GM23248 (cell line): ENCODE measurements at regions not wholly inside any gene's neighbourhood (a gene's known extent, or its start where the extent isn't known, plus 50 kb on each side); places are given as distances from the start of the nearest gene placed in this dataset.

ENCODE experiments used
- DNase-seq: peaks from one replicate; pipeline ENCODE4 v3.0.0-alpha.2; 2015
- H2AFZ ChIP-seq: fragments of 200-600 bp; sonication (generic); 2 replicates; pipeline ENCODE4 v1.6.1; 2016; ENCODE audit warnings: antibody characterized with exemption
- H3F3A ChIP-seq: fragments of 200-600 bp; sonication (generic); 2 replicates; pipeline ENCODE4 v1.6.1; 2016; ENCODE audit warnings: mild to moderate bottlenecking, antibody characterized with exemption, mixed run types; ENCODE audit not compliant: insufficient read depth
- H3K27ac ChIP-seq: fragments of 200-600 bp; sonication (generic); 2 replicates; pipeline ENCODE4 v1.5.1; 2016; ENCODE audit warnings: mild to moderate bottlenecking
- H3K27me3 ChIP-seq: fragments of 200-600 bp; sonication (generic); replicated peaks from 2 replicates; pipeline ENCODE4 v1.6.1; 2016; ENCODE audit warnings: mild to moderate bottlenecking; ENCODE audit not compliant: insufficient read depth
- H3K36me3 ChIP-seq: fragments of 200-600 bp; sonication (generic); 2 replicates; pipeline ENCODE4 v1.6.1; 2016; ENCODE audit warnings: low read depth, mild to moderate bottlenecking
- H3K4me1 ChIP-seq: fragments of 200-600 bp; sonication (generic); 2 replicates; pipeline ENCODE4 v1.6.1; 2016; ENCODE audit warnings: mild to moderate bottlenecking; ENCODE audit not compliant: insufficient read depth
- H3K4me2 ChIP-seq: fragments of 200-600 bp; sonication (generic); one replicate; pipeline ENCODE4 v1.6.1; 2016; ENCODE audit warnings: mild to moderate bottlenecking; ENCODE audit not compliant: unreplicated experiment
- H3K4me3 ChIP-seq: fragments of 200-600 bp; sonication (generic); 2 replicates; pipeline ENCODE4 v1.5.1; 2016; ENCODE audit warnings: mild to moderate bottlenecking
- H3K79me2 ChIP-seq: fragments of 200-600 bp; sonication (generic); 2 replicates; pipeline ENCODE4 v1.6.1; 2016; ENCODE audit warnings: mild to moderate bottlenecking; ENCODE audit not compliant: insufficient read depth
- H3K9ac ChIP-seq: fragments of 200-600 bp; sonication (generic); 2 replicates; pipeline ENCODE4 v1.6.1; 2016; ENCODE audit warnings: mild to moderate bottlenecking
- H3K9me2 ChIP-seq: fragments of 200-600 bp; sonication (generic); 2 replicates; pipeline ENCODE4 v1.6.1; 2016; ENCODE audit warnings: mixed run types, mild to moderate bottlenecking, moderate library complexity; ENCODE audit not compliant: insufficient read depth
- H3K9me3 ChIP-seq: fragments of 200-600 bp; sonication (generic); one replicate; pipeline ENCODE4 v1.6.1; 2017; ENCODE audit warnings: low read depth
- H4K20me1 ChIP-seq: fragments of 200-600 bp; sonication (generic); 2 replicates; pipeline ENCODE4 v1.6.0; 2016; ENCODE audit not compliant: insufficient read depth
- EZH2 ChIP-seq: fragments of 200-600 bp; sonication (generic); IDR thresholded peaks from 2 replicates; pipeline ENCODE4 v1.6.1; 2018; ENCODE audit warnings: antibody characterized with exemption, mild to moderate bottlenecking; ENCODE audit not compliant: insufficient read depth, poor library complexity, severe bottlenecking
- EZH2phosphoT487 ChIP-seq: fragments of 200-600 bp; sonication (generic); IDR thresholded peaks from 2 replicates; pipeline ENCODE4 v1.6.1; 2018; ENCODE audit warnings: antibody characterized with exemption, moderate library complexity, mild to moderate bottlenecking, low read depth; ENCODE audit not compliant: insufficient read depth
- WGBS, 2 experiments: methylation state at CpG; one replicate each; pipeline ENCODE4 v1.1.6; 2015 to 2017; ENCODE audit warnings: low lambda C conversion rate in 2 of 2, low coverage in 1 of 2; ENCODE audit errors: missing lambda C conversion rate in 2 of 2; 5-methylcytosine and 5-hydroxymethylcytosine counted together
- in situ Hi-C: fragments of 300-500 bp; cut with MboI; formaldehyde crosslinking; loops from 2 replicates; pipeline ENCODE4 v1.15.0; 2020

DNA sequence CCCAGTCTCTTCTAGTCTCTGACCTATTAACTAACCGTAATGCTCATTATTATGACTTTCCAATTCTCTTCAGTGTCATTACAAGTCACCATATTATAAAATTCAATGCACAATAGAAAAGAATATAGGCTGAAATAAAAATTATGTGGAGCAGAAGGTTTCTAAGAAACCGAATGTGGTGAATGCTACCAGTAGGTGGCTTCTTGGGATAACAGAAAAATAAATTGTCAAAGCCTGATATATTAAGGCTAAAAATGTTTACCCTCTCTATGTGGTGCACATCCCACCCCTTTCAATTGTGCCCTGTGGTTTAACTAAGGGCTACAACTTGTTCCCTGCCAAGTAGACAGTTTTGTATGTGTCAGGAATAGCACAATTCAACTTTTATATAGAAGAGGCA lies 624.6 kb upstream of the TECRL start:
- whole genome bisulfite sequencing, 2 experiments: 30 to 31% methylated on average over 2 of the region's 2 CpGs
- Histone ChIP-seq H3K27ac (no peak overlapping the region), H3F3A (no peaks in the 10 kb centered on the region), H3K4me3 (no peak overlapping the region), H3K79me2 (no peaks in the 10 kb centered on the region), H3K9me3 (no peaks in the 10 kb centered on the region), H3K36me3 (no peaks in the 10 kb centered on the region), H3K27me3 (no peaks in the 10 kb centered on the region), H3K9me2 (no peaks in the 10 kb centered on the region), H4K20me1 (no peaks in the 10 kb centered on the region), H2AFZ (no peak overlapping the region), H3K4me2 (no peak overlapping the region), H3K9ac (no peak overlapping the region), H3K4me1 (no peaks in the 10 kb centered on the region)
- peak; percentile 3 for DNase-seq
- in situ Hi-C loops: no loop called here
- TF ChIP-seq EZH2 (no peak), EZH2phosphoT487 (no peak)

DNA sequence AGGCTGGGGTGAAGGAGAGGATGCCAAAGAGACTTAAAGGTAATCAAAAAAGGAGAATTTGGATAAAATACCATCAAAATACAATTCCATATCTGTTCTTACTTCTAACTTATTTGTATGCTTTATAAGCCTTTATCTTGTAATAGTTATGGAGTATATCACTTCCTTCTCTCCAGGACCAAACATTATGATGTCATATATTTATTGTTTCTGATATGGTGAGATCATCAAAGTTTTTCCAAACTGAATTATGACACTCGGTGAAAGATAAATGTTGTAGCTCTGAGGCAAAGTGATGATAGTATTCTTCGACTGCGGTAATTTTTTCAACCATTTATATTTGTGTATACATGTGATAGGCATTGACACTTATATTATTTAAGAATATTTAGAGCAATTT lies 619.3 kb upstream of the TECRL start:
- no peaks in the 10 kb centered on the region for H4K20me1 ChIP-seq
- no peaks in the 10 kb centered on the region for H3K27me3 ChIP-seq
- H3K4me1 ChIP-seq: no peaks in the 10 kb centered on the region
- no peaks in the 10 kb centered on the region for H3K36me3 ChIP-seq
- no peaks in the 10 kb centered on the region for H3K9me2 ChIP-seq
- H3K9ac ChIP-seq: no peak overlapping the region
- no peaks in the 10 kb centered on the region for H3F3A ChIP-seq
- no peak overlapping the region for H3K4me2 ChIP-seq
- TF ChIP-seq EZH2phosphoT487: no peak
- no peaks in the 10 kb centered on the region for H3K9me3 ChIP-seq
- no peak for DNase-seq
- H3K79me2 ChIP-seq: no peaks in the 10 kb centered on the region
- H3K27ac ChIP-seq: no peak overlapping the region
- H2AFZ ChIP-seq: no peak overlapping the region
- in situ Hi-C loops: no loop called here
- WGBS, 2 experiments: 57 to 61% methylated on average over 3 of the region's 3 CpGs
- no peak overlapping the region for H3K4me3 ChIP-seq

DNA sequence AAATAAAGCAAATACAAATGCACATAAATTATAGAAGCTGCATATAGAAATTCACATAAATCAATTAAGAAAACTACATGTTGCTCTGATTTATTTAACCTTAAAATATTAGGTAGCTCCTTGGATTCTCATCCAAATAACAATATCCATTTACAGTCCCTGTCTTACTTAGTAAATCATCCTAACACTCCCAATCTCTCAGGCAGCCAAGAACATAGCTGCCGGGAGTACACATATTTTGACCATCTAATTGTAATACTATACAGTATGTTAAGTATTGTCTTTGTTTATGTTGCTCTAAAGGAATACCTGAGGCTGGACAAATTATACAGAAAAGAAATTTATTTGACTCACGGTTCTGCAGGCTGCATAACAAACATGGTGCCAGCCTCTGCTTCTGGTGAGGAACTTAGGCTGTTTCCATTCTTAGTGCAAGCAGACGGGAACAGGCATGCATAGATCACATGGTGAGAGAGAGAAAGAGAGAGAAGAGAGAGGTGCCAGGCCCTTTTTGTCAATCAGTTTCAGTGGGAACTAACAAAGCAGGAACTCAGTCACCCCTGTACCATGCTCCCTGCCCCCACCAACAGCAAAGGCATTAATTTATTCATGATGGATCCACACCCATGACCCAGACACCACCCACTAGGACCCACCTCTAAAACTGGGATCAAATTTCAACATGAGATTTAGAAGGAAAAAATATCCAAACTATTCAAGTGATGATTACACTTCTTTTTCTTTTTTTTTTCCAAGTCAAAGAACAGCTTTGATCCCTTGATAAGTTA lies 614.8 kb upstream of the TECRL start:
- no peak overlapping the region for H3K4me2 ChIP-seq
- no peak overlapping the region for H3K4me3 ChIP-seq
- WGBS, 2 experiments: 0% methylated on average over 3 of the region's 3 CpGs
- H2AFZ ChIP-seq: no peak overlapping the region
- no peak for DNase-seq
- H3K9me2 ChIP-seq: no peaks in the 10 kb centered on the region
- H3K27ac ChIP-seq: no peak overlapping the region
- H3K4me1 ChIP-seq: no peaks in the 10 kb centered on the region
- in situ Hi-C loops: no loop called here
- H3K79me2 ChIP-seq: no peaks in the 10 kb centered on the region
- TF ChIP-seq EZH2phosphoT487 (no peak), EZH2 (no peak)
- H3F3A ChIP-seq: no peaks in the 10 kb centered on the region
- no peak overlapping the region for H3K9ac ChIP-seq
- H3K9me3 ChIP-seq: no peaks in the 10 kb centered on the region
- no peaks in the 10 kb centered on the region for H3K27me3 ChIP-seq
- H4K20me1 ChIP-seq: no peaks in the 10 kb centered on the region
- H3K36me3 ChIP-seq: no peaks in the 10 kb centered on the region

DNA sequence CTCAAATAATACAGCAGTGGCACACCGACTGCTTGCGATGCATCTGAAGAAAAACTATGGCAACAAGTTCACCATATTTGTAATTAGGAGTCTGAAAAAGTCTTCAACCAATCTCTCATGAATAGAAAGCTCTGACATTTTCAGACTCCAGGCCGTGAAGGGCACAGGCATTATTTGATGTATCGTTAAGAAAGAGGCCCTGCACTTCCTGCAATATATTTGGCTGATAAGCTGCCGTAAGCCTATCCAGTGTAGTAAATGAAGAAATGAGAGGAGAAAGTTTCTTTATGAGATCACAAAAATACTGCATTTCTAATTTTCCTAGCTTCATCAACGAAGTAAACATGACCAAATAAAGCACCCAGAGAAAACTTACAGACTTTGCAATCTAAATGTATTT lies 613.8 kb upstream of the TECRL start:
- H3K4me2 ChIP-seq: no peak overlapping the region
- no peaks in the 10 kb centered on the region for H3K4me1 ChIP-seq
- 42 to 45% methylated on average over 6 of the region's 6 CpGs for WGBS, 2 experiments
- no peak overlapping the region for H3K9ac ChIP-seq
- H3K4me3 ChIP-seq: no peak overlapping the region
- no peak overlapping the region for H2AFZ ChIP-seq
- H3K27me3 ChIP-seq: no peaks in the 10 kb centered on the region
- no peaks in the 10 kb centered on the region for H3F3A ChIP-seq
- DNase-seq: no peak
- H3K36me3 ChIP-seq: no peaks in the 10 kb centered on the region
- H4K20me1 ChIP-seq: no peaks in the 10 kb centered on the region
- no peaks in the 10 kb centered on the region for H3K9me2 ChIP-seq
- no peaks in the 10 kb centered on the region for H3K9me3 ChIP-seq
- in situ Hi-C loops: no loop called here
- TF ChIP-seq EZH2phosphoT487 (no peak), EZH2 (no peak)
- no peak overlapping the region for H3K27ac ChIP-seq
- no peaks in the 10 kb centered on the region for H3K79me2 ChIP-seq

DNA sequence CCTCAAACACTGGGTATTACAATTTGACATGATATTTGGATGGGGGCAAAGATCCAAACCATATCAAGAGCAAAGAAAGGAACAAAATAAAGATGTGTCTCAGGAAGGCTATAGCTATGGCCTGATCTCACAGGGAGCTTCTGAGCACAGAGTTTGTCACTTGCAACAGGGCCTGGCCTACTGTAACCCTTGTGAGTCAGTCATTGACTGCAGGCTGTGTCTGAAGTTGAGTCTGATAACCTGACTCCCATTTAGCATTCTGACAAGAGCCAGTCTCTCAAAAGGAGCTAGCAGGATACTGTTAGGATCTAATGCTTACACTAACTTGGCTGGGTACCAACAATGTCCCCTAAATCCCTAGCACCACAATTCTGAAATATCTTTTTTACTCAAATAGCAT lies 612.5 kb upstream of the TECRL start:
- Histone ChIP-seq H3F3A (no peaks in the 10 kb centered on the region), H2AFZ (no peak overlapping the region), H4K20me1 (no peaks in the 10 kb centered on the region), H3K4me3 (no peak overlapping the region), H3K4me1 (no peaks in the 10 kb centered on the region), H3K79me2 (no peaks in the 10 kb centered on the region), H3K4me2 (no peak overlapping the region), H3K9ac (no peak overlapping the region), H3K36me3 (no peaks in the 10 kb centered on the region), H3K9me3 (no peaks in the 10 kb centered on the region), H3K27ac (no peak overlapping the region), H3K27me3 (no peaks in the 10 kb centered on the region), H3K9me2 (no peaks in the 10 kb centered on the region)
- in situ Hi-C loops: no loop called here
- TF ChIP-seq EZH2: no peak
- no peak for TF ChIP-seq EZH2phosphoT487
- no peak for DNase-seq
